A549 (cell line): ENCODE measurements at regions not wholly inside any gene's neighbourhood (a gene's known extent, or its start where the extent isn't known, plus 50 kb on each side); places are given as distances from the start of the nearest gene placed in this dataset.

Experiments
- BHLHE40 ChIP-seq: IDR thresholded peaks from 2 replicates; pipeline ENCODE4 v1.6.1; 2012; ENCODE audit warnings: low read depth, low read length, inconsistent platforms
- CBX2 ChIP-seq: fragments of 200-600 bp; sonication (generic); IDR thresholded peaks from 2 replicates; pipeline ENCODE4 v1.6.1; 2016; ENCODE audit warnings: low read depth, mild to moderate bottlenecking, borderline replicate concordance
- CHD4 ChIP-seq: fragments of 200-600 bp; sonication (generic); IDR thresholded peaks from 2 replicates; pipeline ENCODE4 v1.6.1; 2016; ENCODE audit warnings: antibody characterized with exemption, mild to moderate bottlenecking, borderline replicate concordance
- CTCF ChIP-seq: fragments of >200 bp; sonication (Bioruptor Twin); formaldehyde crosslinking; IDR thresholded peaks from 3 replicates; pipeline ENCODE4 v1.5.1; 2016
- EP300 ChIP-seq, 2 experiments: fragments of >200 bp; sonication (Bioruptor Twin); formaldehyde crosslinking; IDR thresholded peaks; 2 replicates in 1 of 2; 3 replicates in 1 of 2; pipeline ENCODE4 v1.6.1; 2016 to 2017
- MAX ChIP-seq: IDR thresholded peaks from 2 replicates; pipeline ENCODE4 v1.6.1; 2012
- MAZ ChIP-seq: fragments of 150-350 bp; IDR thresholded peaks from 2 replicates; pipeline ENCODE4 v1.6.1; 2014; ENCODE audit warnings: antibody characterized with exemption, low read depth, low read length, borderline replicate concordance
- PBX3 ChIP-seq: IDR thresholded peaks from 2 replicates; pipeline ENCODE4 v1.6.1; 2012
- POLR2A ChIP-seq: IDR thresholded peaks from 2 replicates; pipeline ENCODE4 v1.6.1; 2012; ENCODE audit warnings: mild to moderate bottlenecking, low read length
- POLR2AphosphoS2 ChIP-seq: conservative IDR thresholded peaks from 2 replicates; pipeline ENCODE4 v1.6.1; 2012; ENCODE audit warnings: low read length, improper control_type of control experiment, inconsistent platforms
- RFX5 ChIP-seq: fragments of 450-650 bp; IDR thresholded peaks from 2 replicates; pipeline ENCODE4 v1.7.1; 2014; ENCODE audit warnings: antibody characterized with exemption, mild to moderate bottlenecking, moderate library complexity
- SREBF2 ChIP-seq: fragments of 450-650 bp; IDR thresholded peaks from 2 replicates; pipeline ENCODE4 v1.6.1; 2014; ENCODE audit warnings: mild to moderate bottlenecking, moderate library complexity
- ZNF302 ChIP-seq: fragments of 250-450 bp; sonication (Bioruptor Pico); IDR thresholded peaks from 2 replicates; pipeline ENCODE4 v1.9.0; 2021; ENCODE audit warnings: inconsistent platforms, mild to moderate bottlenecking, moderate library complexity

- TF ChIP-seq MAX (no peak), BHLHE40 (no peak), POLR2A (no peak), EP300 (IDR thresholded peaks at IDR 0.05) (no peak), PBX3 (no peak), MAZ (no peak), CHD4 (no peak), RFX5 (no peak), ZNF302 (no peak), CTCF (no peak), POLR2AphosphoS2 (no peak), SREBF2 (no peak), CBX2 (no peak)
Measured at GRCh38 chr19:13707915-13708314, 56.4 kb upstream of the MRI1 start.
